ENCODE measurements at regions not wholly inside any gene's neighbourhood (a gene's known extent, or its start where the extent isn't known, plus 50 kb on each side); places are given as distances from the start of the nearest gene placed in this dataset.

GRCh38 chr3:171956705-171957104 lies 82.7 kb upstream of the FNDC3B start:
- no peak overlapping the region for H3K27ac ChIP-seq (ENCODE audit: low read depth, low read length)
- H3K4me3 ChIP-seq (ENCODE audit: low read depth, low read length): no peak overlapping the region
- H3K36me3 ChIP-seq (ENCODE audit: control insufficient read depth, insufficient read depth, low read length): no peaks in the 10 kb centered on the region
- no peaks in the 10 kb centered on the region for H3K27me3 ChIP-seq (ENCODE audit: control insufficient read depth, insufficient read depth, low read length)
- H3K4me1 ChIP-seq (ENCODE audit: control insufficient read depth, insufficient read depth, low read length): peaks cover 24% of the 10 kb centered on the region
- no peaks in the 10 kb centered on the region for H3K9me3 ChIP-seq (ENCODE audit: control insufficient read depth, insufficient read depth, low read length)
- no peak overlapping the region for H3K9ac ChIP-seq (ENCODE audit: low read depth, low read length)

GRCh38 chr3:171959532-171960089 lies 79.8 kb upstream of the FNDC3B start:
- H3K4me1 ChIP-seq (ENCODE audit: control insufficient read depth, insufficient read depth, low read length): peaks cover 18% of the 10 kb centered on the region
- no peaks in the 10 kb centered on the region for H3K27me3 ChIP-seq (ENCODE audit: control insufficient read depth, insufficient read depth, low read length)
- H3K9ac ChIP-seq (ENCODE audit: low read depth, low read length): no peak overlapping the region
- H3K9me3 ChIP-seq (ENCODE audit: control insufficient read depth, insufficient read depth, low read length): no peaks in the 10 kb centered on the region
- H3K27ac ChIP-seq (ENCODE audit: low read depth, low read length): peak overlapping the region; percentile 65
- no peak overlapping the region for H3K4me3 ChIP-seq (ENCODE audit: low read depth, low read length)
- no peaks in the 10 kb centered on the region for H3K36me3 ChIP-seq (ENCODE audit: control insufficient read depth, insufficient read depth, low read length)

- Histone ChIP-seq H3K9me3 (ENCODE audit: control insufficient read depth, insufficient read depth, low read length) (no peaks in the 10 kb centered on the region), H3K4me3 (ENCODE audit: low read depth, low read length) (no peak overlapping the region), H3K27ac (ENCODE audit: low read depth, low read length) (no peak overlapping the region), H3K27me3 (ENCODE audit: control insufficient read depth, insufficient read depth, low read length) (no peaks in the 10 kb centered on the region), H3K36me3 (ENCODE audit: control insufficient read depth, insufficient read depth, low read length) (no peaks in the 10 kb centered on the region), H3K9ac (ENCODE audit: low read depth, low read length) (no peak overlapping the region), H3K4me1 (ENCODE audit: control insufficient read depth, insufficient read depth, low read length) (peaks cover 18% of the 10 kb centered on the region)
These were observed 79.2 kb upstream of the FNDC3B start for GRCh38 chr3:171960159-171960558.

GRCh38 chr3:171962137-171962720 lies 77.1 kb upstream of the FNDC3B start:
- Histone ChIP-seq H3K36me3 (ENCODE audit: control insufficient read depth, insufficient read depth, low read length) (no peaks in the 10 kb centered on the region), H3K4me1 (ENCODE audit: control insufficient read depth, insufficient read depth, low read length) (peaks cover 10% of the 10 kb centered on the region), H3K27me3 (ENCODE audit: control insufficient read depth, insufficient read depth, low read length) (no peaks in the 10 kb centered on the region), H3K27ac (ENCODE audit: low read depth, low read length) (no peak overlapping the region), H3K9me3 (ENCODE audit: control insufficient read depth, insufficient read depth, low read length) (no peaks in the 10 kb centered on the region), H3K9ac (ENCODE audit: low read depth, low read length) (no peak overlapping the region), H3K4me3 (ENCODE audit: low read depth, low read length) (no peak overlapping the region)

GRCh38 chr3:171963546-171963945 lies 75.8 kb upstream of the FNDC3B start:
- Histone ChIP-seq H3K27me3 (ENCODE audit: control insufficient read depth, insufficient read depth, low read length) (no peaks in the 10 kb centered on the region), H3K27ac (ENCODE audit: low read depth, low read length) (no peak overlapping the region), H3K9ac (ENCODE audit: low read depth, low read length) (no peak overlapping the region), H3K36me3 (ENCODE audit: control insufficient read depth, insufficient read depth, low read length) (no peaks in the 10 kb centered on the region), H3K4me3 (ENCODE audit: low read depth, low read length) (no peak overlapping the region), H3K9me3 (ENCODE audit: control insufficient read depth, insufficient read depth, low read length) (no peaks in the 10 kb centered on the region), H3K4me1 (ENCODE audit: control insufficient read depth, insufficient read depth, low read length) (peaks cover 10% of the 10 kb centered on the region)

GRCh38 chr3:171965067-171965712 lies 74.2 kb upstream of the FNDC3B start:
- no peak overlapping the region for H3K9ac ChIP-seq (ENCODE audit: low read depth, low read length)
- no peaks in the 10 kb centered on the region for H3K36me3 ChIP-seq (ENCODE audit: control insufficient read depth, insufficient read depth, low read length)
- no peak overlapping the region for H3K27ac ChIP-seq (ENCODE audit: low read depth, low read length)
- H3K4me3 ChIP-seq (ENCODE audit: low read depth, low read length): no peak overlapping the region
- no peaks in the 10 kb centered on the region for H3K27me3 ChIP-seq (ENCODE audit: control insufficient read depth, insufficient read depth, low read length)
- H3K4me1 ChIP-seq (ENCODE audit: control insufficient read depth, insufficient read depth, low read length): no peaks in the 10 kb centered on the region
- no peaks in the 10 kb centered on the region for H3K9me3 ChIP-seq (ENCODE audit: control insufficient read depth, insufficient read depth, low read length)

- H3K36me3 ChIP-seq (ENCODE audit: control insufficient read depth, insufficient read depth, low read length): no peaks in the 10 kb centered on the region
- H3K4me1 ChIP-seq (ENCODE audit: control insufficient read depth, insufficient read depth, low read length): no peaks in the 10 kb centered on the region
- H3K27me3 ChIP-seq (ENCODE audit: control insufficient read depth, insufficient read depth, low read length): no peaks in the 10 kb centered on the region
- H3K4me3 ChIP-seq (ENCODE audit: low read depth, low read length): no peak overlapping the region
- no peaks in the 10 kb centered on the region for H3K9me3 ChIP-seq (ENCODE audit: control insufficient read depth, insufficient read depth, low read length)
- H3K27ac ChIP-seq (ENCODE audit: low read depth, low read length): no peak overlapping the region
- H3K9ac ChIP-seq (ENCODE audit: low read depth, low read length): no peak overlapping the region
These were observed 72.7 kb upstream of the FNDC3B start for GRCh38 chr3:171966533-171967136.

GRCh38 chr3:171967137-171967783 lies 72.1 kb upstream of the FNDC3B start:
- H3K27me3 ChIP-seq (ENCODE audit: control insufficient read depth, insufficient read depth, low read length): no peaks in the 10 kb centered on the region
- H3K4me1 ChIP-seq (ENCODE audit: control insufficient read depth, insufficient read depth, low read length): no peaks in the 10 kb centered on the region
- no peaks in the 10 kb centered on the region for H3K36me3 ChIP-seq (ENCODE audit: control insufficient read depth, insufficient read depth, low read length)
- no peak overlapping the region for H3K4me3 ChIP-seq (ENCODE audit: low read depth, low read length)
- H3K27ac ChIP-seq (ENCODE audit: low read depth, low read length): no peak overlapping the region
- no peaks in the 10 kb centered on the region for H3K9me3 ChIP-seq (ENCODE audit: control insufficient read depth, insufficient read depth, low read length)
- no peak overlapping the region for H3K9ac ChIP-seq (ENCODE audit: low read depth, low read length)

- H3K9ac ChIP-seq (ENCODE audit: low read depth, low read length): no peak overlapping the region
- H3K4me3 ChIP-seq (ENCODE audit: low read depth, low read length): no peak overlapping the region
- peaks cover 7% of the 10 kb centered on the region; the same call in 1 of the 2 replicates for H3K4me1 ChIP-seq (ENCODE audit: control insufficient read depth, insufficient read depth, low read length)
- H3K27ac ChIP-seq (ENCODE audit: low read depth, low read length): no peak overlapping the region
- H3K36me3 ChIP-seq (ENCODE audit: control insufficient read depth, insufficient read depth, low read length): no peaks in the 10 kb centered on the region
- H3K9me3 ChIP-seq (ENCODE audit: control insufficient read depth, insufficient read depth, low read length): no peaks in the 10 kb centered on the region
- H3K27me3 ChIP-seq (ENCODE audit: control insufficient read depth, insufficient read depth, low read length): no peaks in the 10 kb centered on the region
These were observed 71.3 kb upstream of the FNDC3B start for GRCh38 chr3:171967932-171968678.

GRCh38 chr3:171970301-171970788 lies 69.0 kb upstream of the FNDC3B start:
- Histone ChIP-seq H3K36me3 (ENCODE audit: control insufficient read depth, insufficient read depth, low read length) (no peaks in the 10 kb centered on the region), H3K4me3 (ENCODE audit: low read depth, low read length) (no peak overlapping the region), H3K27ac (ENCODE audit: low read depth, low read length) (no peak overlapping the region), H3K4me1 (ENCODE audit: control insufficient read depth, insufficient read depth, low read length) (peaks cover 7% of the 10 kb centered on the region; the same call in 1 of the 2 replicates), H3K27me3 (ENCODE audit: control insufficient read depth, insufficient read depth, low read length) (no peaks in the 10 kb centered on the region), H3K9me3 (ENCODE audit: control insufficient read depth, insufficient read depth, low read length) (no peaks in the 10 kb centered on the region), H3K9ac (ENCODE audit: low read depth, low read length) (no peak overlapping the region)
